SU-DHL-6 (cell line): ENCODE measurements at regions not wholly inside any gene's neighbourhood (a gene's known extent, or its start where the extent isn't known, plus 50 kb on each side); places are given as distances from the start of the nearest gene placed in this dataset.

Source experiments
- H2AFZ ChIP-seq: fragments of 200-600 bp; sonication (generic); 2 replicates; pipeline ENCODE4 v1.6.1; 2014; ENCODE audit warnings: low read depth, mild to moderate bottlenecking, moderate library complexity, mixed read lengths, antibody characterized with exemption, low read length; ENCODE audit not compliant: severe bottlenecking
- H3F3A ChIP-seq: fragments of 200-600 bp; shearing (Covaris generic); 2 replicates; pipeline ENCODE4 v1.6.0; 2016; ENCODE audit warnings: antibody characterized with exemption, mild to moderate bottlenecking; ENCODE audit not compliant: insufficient read depth
- H3K27ac ChIP-seq: fragments of 200-600 bp; sonication (generic); 2 replicates; pipeline ENCODE4 v1.5.1; 2016; ENCODE audit warnings: low read depth, mild to moderate bottlenecking, low read length, moderate library complexity, mixed read lengths
- H3K27me3 ChIP-seq: fragments of 200-600 bp; sonication (generic), shearing (Covaris generic); 2 replicates; pipeline ENCODE4 v1.6.0; 2014; ENCODE audit warnings: mild to moderate bottlenecking, low read length
- H3K36me3 ChIP-seq: fragments of 200-600 bp; sonication (generic); 2 replicates; pipeline ENCODE4 v1.6.1; 2014; ENCODE audit warnings: mild to moderate bottlenecking, low read length, mixed read lengths
- H3K4me2 ChIP-seq: fragments of 300-600, 200-600 bp; shearing (Covaris generic), sonication (generic); 2 replicates; pipeline ENCODE4 v1.6.0; 2014; ENCODE audit warnings: low read length, low read depth, mild to moderate bottlenecking; ENCODE audit not compliant: poor library complexity, severe bottlenecking
- H3K4me3 ChIP-seq: fragments of 200-600 bp; sonication (generic); 2 replicates; pipeline ENCODE4 v1.5.1; 2014; ENCODE audit warnings: antibody characterized with exemption, low read length, mild to moderate bottlenecking, mixed read lengths; ENCODE audit not compliant: insufficient read depth, poor library complexity, severe bottlenecking
- H3K79me2 ChIP-seq: fragments of 200-600 bp; sonication (generic); 2 replicates; pipeline ENCODE4 v1.6.1; 2014; ENCODE audit warnings: mild to moderate bottlenecking, low read length, moderate library complexity; ENCODE audit not compliant: insufficient read depth
- H3K9ac ChIP-seq: fragments of 200-600 bp; sonication (generic); 2 replicates; pipeline ENCODE4 v1.7.0; 2014; ENCODE audit warnings: mild to moderate bottlenecking, low read length
- H3K9me2 ChIP-seq: fragments of 200-600 bp; sonication (generic); replicated peaks from 2 replicates; pipeline ENCODE4 v1.6.1; 2014; ENCODE audit warnings: low read length; ENCODE audit not compliant: insufficient read depth
- H3K9me3 ChIP-seq: fragments of 200-600 bp; sonication (generic); 2 replicates; pipeline ENCODE4 v1.6.1; 2014; ENCODE audit warnings: low read length, mixed read lengths; ENCODE audit not compliant: insufficient read depth
- H4K20me1 ChIP-seq: fragments of 200-600 bp; sonication (generic); 2 replicates; pipeline ENCODE4 v1.6.1; 2014; ENCODE audit warnings: low read depth, mild to moderate bottlenecking, antibody characterized with exemption, low read length, moderate library complexity, mixed read lengths
- CTCF ChIP-seq: fragments of 200-600 bp; sonication (generic); IDR thresholded peaks from one replicate; pipeline ENCODE4 v1.5.1; 2017; ENCODE audit warnings: antibody characterized with exemption, mild to moderate bottlenecking, low read length, moderate library complexity; ENCODE audit not compliant: insufficient read depth, poor library complexity, severe bottlenecking
- EZH2phosphoT487 ChIP-seq: fragments of 200-600 bp; sonication (generic), shearing (Covaris generic); conservative IDR thresholded peaks from 2 replicates; pipeline ENCODE4 v1.6.1; 2018; ENCODE audit warnings: mild to moderate bottlenecking, antibody characterized with exemption, low read length, moderate library complexity, mixed read lengths

- Histone ChIP-seq H4K20me1 (no peaks in the 10 kb centered on the region), H3F3A (no peaks in the 10 kb centered on the region), H3K27me3 (no peaks in the 10 kb centered on the region), H3K4me2 (no peak overlapping the region), H3K9me3 (no peaks in the 10 kb centered on the region), H3K9me2 (no peaks in the 10 kb centered on the region), H3K79me2 (no peaks in the 10 kb centered on the region), H2AFZ (no peak overlapping the region), H3K9ac (no peak overlapping the region), H3K4me3 (no peak overlapping the region), H3K27ac (no peak overlapping the region), H3K36me3 (no peaks in the 10 kb centered on the region)
- TF ChIP-seq EZH2phosphoT487 (no peak), CTCF (peak; percentile 48)
Measured at GRCh38 chrX:43349363-43349762, 306.7 kb upstream of the MAOA start.

- Histone ChIP-seq H3K4me2 (no peak overlapping the region), H3F3A (no peaks in the 10 kb centered on the region), H3K27ac (no peak overlapping the region), H3K79me2 (no peaks in the 10 kb centered on the region), H3K9ac (no peak overlapping the region), H2AFZ (no peak overlapping the region), H3K4me3 (no peak overlapping the region), H3K27me3 (no peaks in the 10 kb centered on the region), H4K20me1 (no peaks in the 10 kb centered on the region), H3K9me2 (no peaks in the 10 kb centered on the region), H3K36me3 (no peaks in the 10 kb centered on the region), H3K9me3 (no peaks in the 10 kb centered on the region)
- no peak for TF ChIP-seq CTCF
- no peak for TF ChIP-seq EZH2phosphoT487
Measured at GRCh38 chrX:43350935-43351334, 305.2 kb upstream of the MAOA start.

DNA sequence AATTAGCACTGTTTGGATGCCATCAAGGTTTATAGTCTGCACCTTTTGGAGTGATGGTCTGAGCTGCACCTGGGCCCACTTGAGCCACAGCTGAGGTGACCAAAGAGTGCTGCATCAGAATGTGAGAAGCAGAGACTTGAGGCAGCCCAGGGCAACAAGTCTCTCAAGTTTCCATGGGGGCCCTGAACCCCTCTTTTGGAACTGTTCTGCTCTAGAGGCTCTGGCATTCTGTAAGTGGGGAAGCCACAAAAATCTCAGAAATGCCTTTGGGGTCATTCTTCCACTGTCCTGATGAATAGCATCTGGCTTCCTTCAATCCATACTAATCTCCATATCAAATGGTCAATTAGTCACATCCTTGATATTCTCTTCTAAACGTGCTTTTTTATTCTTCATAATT is 298.4 kb upstream of the MAOA start:
- Histone ChIP-seq H3K27ac (no peak overlapping the region), H3K9ac (no peak overlapping the region), H3K9me3 (no peaks in the 10 kb centered on the region), H4K20me1 (no peaks in the 10 kb centered on the region), H3K4me3 (no peak overlapping the region), H3K4me2 (no peak overlapping the region), H3F3A (no peaks in the 10 kb centered on the region), H3K27me3 (no peaks in the 10 kb centered on the region), H3K36me3 (no peaks in the 10 kb centered on the region), H3K79me2 (no peaks in the 10 kb centered on the region), H3K9me2 (no peaks in the 10 kb centered on the region), H2AFZ (no peak overlapping the region)
- no peak for TF ChIP-seq CTCF

- no peak overlapping the region for H3K4me2 ChIP-seq
- no peaks in the 10 kb centered on the region for H3K9me2 ChIP-seq
- H3K27me3 ChIP-seq = no peaks in the 10 kb centered on the region
- TF ChIP-seq EZH2phosphoT487 (no peak), CTCF (no peak)
- no peaks in the 10 kb centered on the region for H3K36me3 ChIP-seq
- no peak overlapping the region for H2AFZ ChIP-seq
- no peaks in the 10 kb centered on the region for H3F3A ChIP-seq
- no peaks in the 10 kb centered on the region for H4K20me1 ChIP-seq
- H3K79me2 ChIP-seq = no peaks in the 10 kb centered on the region
- H3K27ac ChIP-seq = no peak overlapping the region
- no peak overlapping the region for H3K4me3 ChIP-seq
- H3K9me3 ChIP-seq = no peaks in the 10 kb centered on the region
- no peak overlapping the region for H3K9ac ChIP-seq
Measured at GRCh38 chrX:43373032-43373431, 283.1 kb upstream of the MAOA start.
